HG03520 (cell line): ENCODE measurements at regions not wholly inside any gene's neighbourhood (a gene's known extent, or its start where the extent isn't known, plus 50 kb on each side); places are given as distances from the start of the nearest gene placed in this dataset.
"Not testable (repeated sequence)": the region's sequence is repeated elsewhere in the genome, so short reads cannot be mapped to it uniquely, and the experiment has no call there.

Experiments used
- ATAC-seq: cut with Tn5 transposase; IDR thresholded peaks from one replicate; pipeline ENCODE4 v1.9.1; 2021; ENCODE audit warnings: mild to moderate bottlenecking, moderate library complexity; ENCODE audit not compliant: unreplicated experiment

- no peak for ATAC-seq
Measured at GRCh38 chr6:834190-834589, 141.3 kb upstream of the EXOC2 start.

GRCh38 chr6:832804-833203, 139.9 kb upstream of the EXOC2 start:
- ATAC-seq, result not testable (repeated sequence)

DNA sequence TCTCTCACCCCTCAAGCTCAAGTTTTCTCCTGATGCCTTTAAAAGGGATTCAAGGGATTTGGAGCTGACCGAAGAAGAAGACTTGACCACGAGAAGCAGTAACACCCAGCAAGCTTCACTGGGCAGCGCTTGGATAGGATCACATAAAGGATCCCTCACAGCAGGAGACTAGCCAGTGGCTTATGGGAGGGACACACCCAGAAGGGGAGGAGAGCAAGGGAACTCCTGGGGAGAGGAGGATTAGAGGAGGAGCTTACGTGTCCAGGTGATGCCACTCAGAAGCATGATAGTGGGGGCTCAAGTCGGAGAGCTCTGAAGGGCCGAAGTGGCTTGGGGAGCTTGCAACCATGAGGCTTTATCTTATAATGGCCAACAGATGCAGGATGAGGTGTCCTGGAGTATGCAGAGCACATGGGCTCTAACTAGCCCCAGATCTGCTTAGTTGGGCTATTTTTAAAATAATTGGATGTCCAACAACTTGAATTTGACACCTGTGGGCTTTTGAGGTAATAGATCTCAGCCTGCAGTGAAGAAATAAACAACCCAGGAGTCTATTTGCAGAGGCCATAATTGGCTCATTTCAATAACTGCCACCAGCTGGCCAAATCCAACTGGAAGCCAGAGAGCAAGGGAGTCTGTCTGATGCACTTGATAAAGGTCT, 137.9 kb upstream of the EXOC2 start:
- no peak for ATAC-seq

DNA sequence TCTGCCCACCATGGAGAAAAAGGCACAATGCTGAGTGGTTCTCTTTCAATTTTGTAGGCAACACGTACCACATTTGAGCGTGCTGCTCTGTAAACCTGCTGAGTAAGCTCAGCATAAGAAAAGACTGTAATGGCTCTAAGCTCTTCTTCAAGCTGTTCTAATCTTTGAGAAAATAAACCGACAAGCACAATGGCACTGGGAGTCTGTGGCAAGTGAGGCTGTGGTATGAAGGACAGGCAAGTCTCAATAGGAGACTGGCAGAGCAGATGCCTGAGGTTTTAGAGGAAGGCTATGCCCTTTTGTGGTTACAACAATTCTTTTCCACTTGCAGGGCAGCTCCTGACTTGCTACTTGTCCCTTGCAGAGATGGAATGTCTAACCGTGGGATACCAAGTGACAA, 136.7 kb upstream of the EXOC2 start:
- no peak for ATAC-seq

DNA sequence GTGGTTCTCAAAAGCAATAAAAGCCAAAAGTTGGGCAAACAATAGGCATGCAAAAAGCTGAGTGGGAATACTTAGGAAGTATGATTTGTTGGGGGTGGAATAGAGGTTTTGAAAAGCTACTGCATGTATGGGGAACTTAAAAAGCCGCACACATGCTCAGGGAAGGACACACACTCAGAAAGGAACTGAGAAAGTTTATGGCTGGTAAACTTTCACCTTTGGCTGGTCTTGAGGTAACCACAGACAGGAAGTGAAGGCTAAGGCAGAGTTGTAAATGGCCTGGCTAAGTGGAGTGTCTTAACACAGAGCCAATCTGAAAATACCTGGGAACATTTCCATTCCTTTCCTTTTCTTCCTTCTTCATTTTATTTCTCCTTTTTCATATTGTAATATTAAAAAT, 134.5 kb upstream of the EXOC2 start:
- no peak for ATAC-seq

DNA sequence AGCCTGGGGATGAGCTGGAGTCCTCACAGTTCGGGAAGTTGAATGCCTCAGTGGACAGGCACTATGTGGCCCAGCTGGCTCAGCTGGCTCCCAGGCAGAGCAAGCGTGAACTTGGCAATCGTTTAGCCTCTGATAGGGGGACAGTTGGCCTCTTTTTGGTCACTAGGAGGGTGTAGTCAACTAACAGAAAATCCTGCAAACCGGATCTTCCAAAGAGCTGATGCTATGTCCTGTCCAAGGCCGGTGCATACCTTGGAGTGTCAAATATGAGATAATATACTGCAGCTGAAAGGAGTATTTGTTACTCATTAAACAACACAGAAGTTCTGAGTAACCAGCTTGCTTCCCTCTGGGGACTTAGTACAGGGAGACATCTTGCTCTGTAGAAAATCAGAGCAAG, 126.2 kb upstream of the EXOC2 start:
- ATAC-seq, result no peak

DNA sequence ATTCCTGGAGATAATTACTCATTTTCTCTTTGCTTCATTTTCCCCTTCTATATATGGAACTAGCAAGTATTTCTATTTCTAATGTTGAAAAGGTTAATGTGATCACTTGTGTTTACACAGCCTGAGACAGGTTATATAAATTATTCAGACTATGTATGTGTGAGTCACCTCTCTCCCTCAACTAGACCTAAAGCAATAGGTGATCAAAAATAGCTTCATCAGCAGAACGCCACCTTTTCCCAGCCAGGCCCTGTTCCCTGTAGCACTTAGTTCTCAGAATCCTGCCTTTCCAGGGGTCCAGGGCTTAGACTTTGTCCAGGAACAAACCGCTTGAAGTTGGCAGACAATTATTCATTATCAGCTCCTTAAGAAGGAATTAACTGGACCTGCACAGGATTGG, 125.3 kb upstream of the EXOC2 start:
- ATAC-seq, result no peak

DNA sequence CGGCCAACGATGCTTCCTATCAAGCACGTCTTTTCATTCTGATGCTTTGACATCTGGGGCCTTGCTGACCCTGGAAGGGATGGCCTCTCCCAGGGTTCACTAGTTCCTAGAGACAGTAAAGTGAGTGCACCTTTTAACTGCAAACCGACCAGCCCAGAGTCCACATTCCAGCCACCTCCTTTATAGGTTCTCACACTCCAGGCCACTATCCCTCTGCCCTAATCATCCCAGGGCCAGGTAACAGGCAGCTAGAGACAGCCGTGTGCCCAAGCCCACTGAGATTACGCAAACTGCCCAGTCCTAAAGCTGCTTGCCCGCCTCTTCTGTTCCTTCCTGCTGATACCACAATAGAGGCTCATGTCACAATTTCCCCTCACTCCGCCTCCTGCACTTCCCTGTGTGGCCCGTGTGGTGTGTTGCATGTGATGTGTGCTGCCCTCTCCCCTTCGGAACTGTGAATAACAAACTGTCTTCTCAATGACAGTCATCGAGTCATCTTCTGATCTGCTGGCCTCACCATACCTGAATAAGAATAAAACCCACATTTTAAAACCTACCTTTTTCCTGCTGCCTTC, 123.7 kb upstream of the EXOC2 start:
- no peak for ATAC-seq

- no peak for ATAC-seq
Measured at GRCh38 chr6:815348-815738, 122.4 kb upstream of the EXOC2 start.

GRCh38 chr6:814378-815347, 121.7 kb upstream of the EXOC2 start:
- no peak for ATAC-seq

- ATAC-seq, result no peak
Measured at GRCh38 chr6:811831-812230, 118.9 kb upstream of the EXOC2 start.

GRCh38 chr6:811191-811590, 118.3 kb upstream of the EXOC2 start:
- no peak for ATAC-seq

DNA sequence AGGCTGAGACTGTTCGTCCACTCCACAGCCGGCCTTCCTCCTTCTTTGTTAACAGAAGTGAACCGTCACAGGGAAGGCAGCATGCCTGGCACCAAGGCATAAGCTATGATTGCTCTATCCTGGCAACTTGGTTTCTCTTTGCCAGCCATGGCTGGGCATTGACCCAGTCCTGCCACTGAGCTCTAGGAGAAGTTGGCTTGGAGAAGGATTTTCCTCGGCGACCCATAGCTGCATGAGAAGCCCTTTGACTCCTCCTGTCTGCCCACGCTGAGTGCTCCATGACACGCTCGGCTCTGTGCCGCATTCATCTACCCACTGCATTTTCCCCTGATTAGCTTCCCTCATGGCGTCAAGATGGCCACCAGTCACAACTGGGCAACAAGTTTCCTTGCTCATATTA, 111.8 kb upstream of the EXOC2 start:
- no peak for ATAC-seq

DNA sequence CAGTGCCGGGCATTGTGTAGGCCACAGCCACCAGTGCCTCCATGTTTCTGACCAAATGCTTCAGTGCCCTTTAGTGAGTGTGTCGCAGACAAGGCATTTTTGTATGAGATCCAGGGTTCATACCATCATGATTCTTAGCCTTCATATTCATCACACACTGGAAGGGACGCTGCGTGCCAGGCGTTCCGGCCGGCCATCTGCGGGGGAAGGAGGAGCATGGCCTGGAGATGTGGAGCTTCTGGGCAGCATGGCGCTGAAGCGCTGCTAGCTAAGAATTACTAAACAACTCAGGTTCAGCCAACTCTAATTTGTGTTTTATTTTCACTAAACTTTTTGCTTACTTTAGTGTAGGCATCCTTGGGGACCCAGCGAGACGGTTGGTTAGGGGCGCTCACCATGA, 111.4 kb upstream of the EXOC2 start:
- no peak for ATAC-seq

- no peak for ATAC-seq
Measured at GRCh38 chr6:803191-803977, 110.4 kb upstream of the EXOC2 start.

GRCh38 chr6:802701-803100, 109.8 kb upstream of the EXOC2 start:
- ATAC-seq, result no peak

DNA sequence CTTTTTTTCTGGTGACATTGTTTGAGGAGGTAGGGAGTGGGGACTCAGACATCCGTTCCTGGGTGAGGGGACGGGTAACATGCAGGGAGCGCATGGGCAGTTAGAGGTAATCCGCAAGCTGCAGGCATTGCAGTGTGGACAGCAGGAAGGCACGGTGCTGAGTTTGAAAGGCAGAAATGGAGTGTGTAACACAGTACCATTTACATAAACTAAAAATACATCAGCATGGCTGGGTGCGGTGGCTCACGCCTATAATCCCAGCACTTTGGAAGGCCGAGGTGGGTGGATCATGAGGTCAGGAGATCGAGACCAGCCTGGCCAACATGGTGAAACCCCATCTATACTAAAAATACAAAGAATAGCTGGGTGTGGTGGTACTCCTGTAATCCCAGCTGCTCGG, 109.3 kb upstream of the EXOC2 start:
- ATAC-seq, result not testable (repeated sequence)

- ATAC-seq, result no peak
Measured at GRCh38 chr6:799769-800168, 106.8 kb upstream of the EXOC2 start.

- no peak for ATAC-seq
Measured at GRCh38 chr6:797479-798077, 104.6 kb upstream of the EXOC2 start.

GRCh38 chr6:795046-795685, 102.2 kb upstream of the EXOC2 start:
- no peak for ATAC-seq
